GM21723 (cell line): ENCODE measurements at regions not wholly inside any gene's neighbourhood (a gene's known extent, or its start where the extent isn't known, plus 50 kb on each side); places are given as distances from the start of the nearest gene placed in this dataset.

Experiments
- ATAC-seq: cut with Tn5 transposase; IDR thresholded peaks from one replicate; pipeline ENCODE4 v1.9.1; 2021; ENCODE audit warnings: mild to moderate bottlenecking, moderate library complexity; ENCODE audit not compliant: unreplicated experiment

- no peak for ATAC-seq
These were observed 83.1 kb upstream of the S1PR1 start for GRCh38 chr1:101153692-101154091.

DNA sequence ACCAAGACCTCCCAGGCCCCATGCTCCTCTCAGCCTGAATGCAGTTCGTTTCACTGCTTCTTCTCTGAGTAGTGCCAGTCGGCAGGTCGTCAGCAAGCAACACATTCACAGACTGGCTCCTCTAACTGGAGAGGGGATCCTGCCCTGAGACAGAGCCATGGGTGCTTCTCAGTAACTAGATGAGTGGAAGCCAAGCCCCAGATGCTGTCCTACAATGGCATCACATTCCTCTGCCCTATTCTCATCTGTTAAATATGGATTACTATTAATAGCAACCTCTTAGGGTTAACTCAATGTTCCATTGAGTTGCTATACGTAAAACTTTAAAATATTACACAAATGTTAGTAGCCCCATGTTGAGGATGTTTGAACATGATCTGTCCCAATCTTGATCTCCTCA is 84.2 kb upstream of the S1PR1 start:
- ATAC-seq = no peak

DNA sequence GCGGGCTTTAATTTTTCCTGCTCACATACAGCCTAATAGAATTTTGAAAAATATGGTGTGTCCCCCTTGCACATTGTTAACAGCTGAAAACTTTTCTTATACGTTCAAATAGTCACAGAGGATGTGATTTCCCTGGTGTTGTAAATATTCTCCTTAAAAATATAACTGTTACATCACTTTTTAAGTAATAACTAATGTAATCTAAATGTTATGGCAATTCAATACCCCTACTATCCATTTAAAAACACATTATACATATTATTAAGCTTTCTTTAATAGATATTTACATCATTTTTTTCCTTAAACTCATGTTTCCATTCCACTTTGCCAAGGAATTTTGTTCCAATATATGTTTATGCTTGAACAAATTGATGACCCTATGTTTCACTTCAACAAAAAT is 85.5 kb upstream of the S1PR1 start:
- no peak for ATAC-seq

GRCh38 chr1:101150670-101151069 is 86.1 kb upstream of the S1PR1 start:
- ATAC-seq = no peak

DNA sequence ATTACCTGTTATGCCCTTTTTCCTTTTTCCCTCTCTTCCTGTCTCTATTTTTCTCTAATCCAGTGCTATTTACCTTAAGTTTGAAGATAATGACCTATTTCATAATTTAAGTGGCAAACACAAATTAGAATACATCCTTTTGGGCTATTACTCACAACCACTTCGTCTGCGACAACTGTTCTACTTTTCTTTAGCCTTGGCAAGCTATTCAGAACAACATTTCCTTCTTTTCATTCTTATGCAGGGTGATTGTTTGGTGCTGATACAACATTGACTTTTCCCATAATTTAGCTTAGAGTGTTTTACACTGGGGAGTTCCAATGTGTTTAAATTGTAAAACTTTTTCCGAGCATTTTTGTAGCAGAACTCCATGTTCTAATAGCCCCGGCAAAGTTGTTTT is 86.6 kb upstream of the S1PR1 start:
- ATAC-seq = no peak

- no peak for ATAC-seq
These were observed 87.8 kb upstream of the S1PR1 start for GRCh38 chr1:101148980-101149379.

DNA sequence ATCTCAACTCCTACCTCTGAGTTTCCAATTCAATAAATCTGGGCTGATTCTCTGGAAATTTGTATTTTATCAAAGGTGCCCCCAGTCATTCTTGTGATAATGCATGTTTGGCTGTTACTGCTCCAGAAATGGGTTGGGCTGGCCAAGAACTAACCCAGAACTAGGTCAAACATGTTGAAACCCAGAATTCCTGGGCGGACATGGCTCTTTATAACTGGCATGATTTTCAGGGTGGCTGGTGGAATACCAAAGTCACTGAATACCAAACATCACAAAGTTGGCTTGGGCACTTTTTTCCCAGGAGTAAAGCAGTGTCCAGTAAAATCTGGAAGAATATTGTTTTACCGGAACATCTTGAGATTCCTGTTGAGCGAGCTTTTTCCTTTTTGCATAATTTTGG is 89.4 kb upstream of the S1PR1 start:
- no peak for ATAC-seq

- no peak for ATAC-seq
These were observed 91.4 kb upstream of the S1PR1 start for GRCh38 chr1:101145449-101145820.

- ATAC-seq = peak; percentile 59
These were observed 92.0 kb upstream of the S1PR1 start for GRCh38 chr1:101144671-101145448.

- no peak for ATAC-seq
These were observed 94.6 kb upstream of the S1PR1 start for GRCh38 chr1:101142244-101142643.

- ATAC-seq = no peak
These were observed 95.4 kb upstream of the S1PR1 start for GRCh38 chr1:101141376-101141775.

DNA sequence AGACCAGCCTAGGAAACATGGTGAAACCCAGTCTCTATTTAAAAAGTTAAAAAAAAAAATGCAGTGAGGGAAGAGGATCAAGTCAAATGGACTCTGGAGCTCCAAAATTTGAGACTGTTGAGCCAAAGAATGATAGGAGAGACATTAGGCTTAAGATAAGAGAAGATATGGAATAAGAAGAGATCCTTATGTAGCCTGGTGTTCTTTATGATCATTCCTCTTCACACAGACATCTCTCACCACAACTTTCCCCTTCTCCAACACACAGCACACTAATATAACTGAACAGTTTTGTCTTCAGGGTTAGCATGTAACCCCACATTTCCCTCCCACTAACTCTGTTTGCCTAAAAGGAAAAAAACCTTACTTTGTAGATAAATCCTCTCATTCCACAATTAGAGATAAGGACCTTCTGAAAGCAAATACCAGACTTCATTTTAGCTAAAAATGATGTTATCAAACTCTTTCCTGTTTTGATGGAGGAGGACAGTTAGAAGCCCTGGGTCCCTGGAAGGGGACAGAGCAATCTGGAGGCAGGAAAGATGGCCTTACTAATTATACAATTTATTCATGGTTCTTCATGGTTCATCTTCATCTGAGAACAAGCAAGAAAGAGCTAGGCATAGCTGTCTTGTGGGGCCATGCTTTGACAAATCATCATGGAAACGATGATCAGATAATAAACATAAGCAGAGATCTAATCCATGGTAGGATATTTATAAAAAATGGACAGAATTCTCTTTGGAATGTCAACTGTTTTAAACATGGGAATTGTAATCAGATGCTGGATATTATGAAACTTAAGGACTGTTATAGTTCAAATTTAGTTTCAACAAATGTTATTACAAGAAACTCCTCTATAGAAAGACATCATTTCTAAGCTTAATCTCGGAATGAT is 96.7 kb upstream of the S1PR1 start:
- no peak for ATAC-seq

GRCh38 chr1:101139130-101139529 is 97.7 kb upstream of the S1PR1 start:
- ATAC-seq = no peak

- peak; percentile 44 for ATAC-seq
These were observed 99.4 kb upstream of the S1PR1 start for GRCh38 chr1:101137144-101138126.

DNA sequence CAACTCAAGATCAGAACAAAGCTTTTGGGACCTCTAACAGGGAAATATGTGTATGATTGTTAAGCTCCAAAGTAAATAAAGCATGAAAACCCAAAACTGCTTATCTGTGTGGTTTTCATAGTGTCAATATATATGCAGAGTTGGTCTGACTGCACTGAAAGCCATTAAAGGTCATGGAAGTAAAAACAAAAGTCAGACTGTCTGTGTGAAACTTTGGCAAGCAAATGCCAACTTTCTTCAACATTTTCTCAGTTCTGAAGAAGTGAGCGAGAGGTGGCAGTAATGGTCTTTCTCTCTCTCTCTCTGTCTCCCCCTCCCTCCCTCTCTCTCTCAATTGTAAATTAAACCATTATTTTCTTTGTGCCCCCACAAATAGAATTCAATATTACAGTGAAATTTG is 100.1 kb upstream of the S1PR1 start:
- peak; percentile 64 for ATAC-seq

- ATAC-seq = peak; percentile 13
These were observed 100.5 kb upstream of the S1PR1 start for GRCh38 chr1:101136271-101136670.

- no peak for ATAC-seq
These were observed 101.3 kb upstream of the S1PR1 start for GRCh38 chr1:101135526-101135925.

- no peak for ATAC-seq
These were observed 105.5 kb upstream of the S1PR1 start for GRCh38 chr1:101131239-101131843.

DNA sequence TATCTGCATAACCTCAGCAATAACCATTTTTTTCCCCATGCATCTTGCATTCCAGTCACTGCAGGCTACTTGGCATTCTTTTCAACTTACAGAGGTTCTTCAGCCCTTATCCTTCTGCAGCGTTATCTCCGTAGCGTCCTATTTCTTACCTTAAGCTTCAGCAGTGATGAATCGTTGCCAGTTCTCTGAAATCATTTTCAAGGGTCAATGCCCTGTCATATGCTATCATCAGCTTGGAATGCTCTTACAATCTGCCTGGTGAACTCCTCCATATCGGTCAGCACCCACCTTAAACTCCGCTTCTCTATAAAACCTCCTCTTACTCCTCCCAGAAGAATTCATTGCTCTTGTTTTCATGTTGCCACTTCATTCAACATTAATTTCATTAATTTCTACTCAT is 105.1 kb upstream of the DPH5 start:
- no peak for ATAC-seq

DNA sequence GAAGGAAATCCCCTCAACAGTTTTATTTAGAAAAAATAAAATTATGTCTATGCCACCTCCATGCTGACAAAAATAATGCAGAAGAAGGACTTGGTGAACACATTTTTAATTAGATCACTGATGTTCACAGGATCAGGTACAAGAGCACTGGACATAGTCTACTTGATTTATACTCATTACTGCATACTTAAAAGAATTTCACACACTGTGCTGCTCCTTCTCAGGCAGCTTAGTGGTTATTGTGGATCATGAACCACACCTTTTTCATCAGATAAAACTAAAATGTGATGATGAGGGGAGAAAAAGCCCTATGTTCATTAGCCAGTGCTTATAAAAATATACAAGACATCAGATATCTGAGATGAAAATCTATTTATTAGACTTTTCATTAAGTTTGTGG is 103.3 kb upstream of the DPH5 start:
- ATAC-seq = no peak
